GM20000 (cell line): ENCODE measurements at regions not wholly inside any gene's neighbourhood (a gene's known extent, or its start where the extent isn't known, plus 50 kb on each side); places are given as distances from the start of the nearest gene placed in this dataset.

Experiments
- DNase-seq: peaks from one replicate; pipeline ENCODE4 v3.0.0; 2012; ENCODE audit warnings: low spot score
- CTCF ChIP-seq: IDR thresholded peaks from 2 replicates; pipeline ENCODE4 v1.5.1; 2012; ENCODE audit warnings: mild to moderate bottlenecking, control low read depth; ENCODE audit errors: extremely low read depth, missing control alignments

GRCh38 chr5:14078716-14079115 is 64.4 kb upstream of the TRIO start:
- no peak for DNase-seq
- TF ChIP-seq CTCF: no peak

- TF ChIP-seq CTCF: no peak
- no peak for DNase-seq
Observed at GRCh38 chr5:14077501-14077900, 65.6 kb upstream of the TRIO start.

- TF ChIP-seq CTCF: no peak
- no peak for DNase-seq
Observed at GRCh38 chr5:14076561-14076960, 66.6 kb upstream of the TRIO start.

GRCh38 chr5:14075937-14076336 is 67.2 kb upstream of the TRIO start:
- no peak for DNase-seq
- TF ChIP-seq CTCF: no peak

- TF ChIP-seq CTCF: no peak
- no peak for DNase-seq
Observed at GRCh38 chr5:14071433-14071832, 71.7 kb upstream of the TRIO start.

GRCh38 chr5:14069021-14069420 is 74.1 kb upstream of the TRIO start:
- no peak for TF ChIP-seq CTCF
- DNase-seq: no peak

GRCh38 chr5:14068136-14068535 is 75.0 kb upstream of the TRIO start:
- DNase-seq: no peak
- TF ChIP-seq CTCF: no peak
